ENCODE measurements at regions not wholly inside any gene's neighbourhood (a gene's known extent, or its start where the extent isn't known, plus 50 kb on each side); places are given as distances from the start of the nearest gene placed in this dataset.

- TF ChIP-seq EZH2 (IDR thresholded peaks at IDR 0.05; ENCODE audit: borderline replicate concordance, insufficient read depth, low read length, poor library complexity, severe bottlenecking), result no peak
- no peak for TF ChIP-seq EP300 (conservative IDR thresholded peaks at IDR 0.05; ENCODE audit: poor library complexity, severe bottlenecking)
- TF ChIP-seq POLR2AphosphoS5 (IDR thresholded peaks at IDR 0.05), result no peak
- TF ChIP-seq, protein P1, sequence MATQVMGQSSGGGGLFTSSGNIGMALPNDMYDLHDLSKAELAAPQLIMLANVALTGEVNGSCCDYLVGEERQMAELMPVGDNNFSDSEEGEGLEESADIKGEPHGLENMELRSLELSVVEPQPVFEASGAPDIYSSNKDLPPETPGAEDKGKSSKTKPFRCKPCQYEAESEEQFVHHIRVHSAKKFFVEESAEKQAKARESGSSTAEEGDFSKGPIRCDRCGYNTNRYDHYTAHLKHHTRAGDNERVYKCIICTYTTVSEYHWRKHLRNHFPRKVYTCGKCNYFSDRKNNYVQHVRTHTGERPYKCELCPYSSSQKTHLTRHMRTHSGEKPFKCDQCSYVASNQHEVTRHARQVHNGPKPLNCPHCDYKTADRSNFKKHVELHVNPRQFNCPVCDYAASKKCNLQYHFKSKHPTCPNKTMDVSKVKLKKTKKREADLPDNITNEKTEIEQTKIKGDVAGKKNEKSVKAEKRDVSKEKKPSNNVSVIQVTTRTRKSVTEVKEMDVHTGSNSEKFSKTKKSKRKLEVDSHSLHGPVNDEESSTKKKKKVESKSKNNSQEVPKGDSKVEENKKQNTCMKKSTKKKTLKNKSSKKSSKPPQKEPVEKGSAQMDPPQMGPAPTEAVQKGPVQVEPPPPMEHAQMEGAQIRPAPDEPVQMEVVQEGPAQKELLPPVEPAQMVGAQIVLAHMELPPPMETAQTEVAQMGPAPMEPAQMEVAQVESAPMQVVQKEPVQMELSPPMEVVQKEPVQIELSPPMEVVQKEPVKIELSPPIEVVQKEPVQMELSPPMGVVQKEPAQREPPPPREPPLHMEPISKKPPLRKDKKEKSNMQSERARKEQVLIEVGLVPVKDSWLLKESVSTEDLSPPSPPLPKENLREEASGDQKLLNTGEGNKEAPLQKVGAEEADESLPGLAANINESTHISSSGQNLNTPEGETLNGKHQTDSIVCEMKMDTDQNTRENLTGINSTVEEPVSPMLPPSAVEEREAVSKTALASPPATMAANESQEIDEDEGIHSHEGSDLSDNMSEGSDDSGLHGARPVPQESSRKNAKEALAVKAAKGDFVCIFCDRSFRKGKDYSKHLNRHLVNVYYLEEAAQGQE (IDR thresholded peaks at IDR 0.05; ENCODE audit: borderline replicate concordance), result no peak
- no peak for TF ChIP-seq TAF1 (IDR thresholded peaks at IDR 0.05; ENCODE audit: low read depth)
- TF ChIP-seq RAD21 (conservative IDR thresholded peaks at IDR 0.05), result no peak
- TF ChIP-seq MXI1 (conservative IDR thresholded peaks at IDR 0.05; ENCODE audit: poor library complexity, severe bottlenecking), result no peak
- TF ChIP-seq CTCF (IDR thresholded peaks at IDR 0.05; ENCODE audit: poor library complexity, severe bottlenecking), result no peak
- TF ChIP-seq SMC3 (conservative IDR thresholded peaks at IDR 0.05; ENCODE audit: poor library complexity), result no peak
- Histone ChIP-seq H3K9ac (ENCODE audit: low read length) (no peak overlapping the region), H3K36me3 (ENCODE audit: insufficient read depth, low read length) (no peaks in the 10 kb centered on the region), H2AFZ (ENCODE audit: low read depth, low read length) (no peak overlapping the region), H3F3A (ENCODE audit: insufficient read depth, low read length, poor library complexity, severe bottlenecking) (no peaks in the 10 kb centered on the region), H4K20me1 (ENCODE audit: insufficient read depth) (no peaks in the 10 kb centered on the region), H3K4me2 (ENCODE audit: low read length) (no peak overlapping the region), H3K4me3 (ENCODE audit: low read length) (no peak overlapping the region), H3K27ac (ENCODE audit: low read length) (no peak overlapping the region), H3K27me3 (ENCODE audit: insufficient read depth, low read depth, low read length) (no peaks in the 10 kb centered on the region), H3K9me3 (ENCODE audit: low read length) (no peaks in the 10 kb centered on the region), H3K79me2 (replicated peaks; ENCODE audit: insufficient read depth, low read length) (no peaks in the 10 kb centered on the region), H3K9me2 (ENCODE audit: insufficient read depth, low read length) (no peaks in the 10 kb centered on the region)
These were observed 593.8 kb downstream of the LRRIQ3 start for GRCh38 chr1:73604211-73604610.

- H3K9me3 ChIP-seq (ENCODE audit: low read length), result no peaks in the 10 kb centered on the region
- H3K9me2 ChIP-seq (ENCODE audit: insufficient read depth, low read length), result no peaks in the 10 kb centered on the region
- no peak overlapping the region for H3K27ac ChIP-seq (ENCODE audit: low read length)
- H3K36me3 ChIP-seq (ENCODE audit: insufficient read depth, low read length), result no peaks in the 10 kb centered on the region
- H2AFZ ChIP-seq (ENCODE audit: low read depth, low read length), result no peak overlapping the region
- no peaks in the 10 kb centered on the region for H3K27me3 ChIP-seq (ENCODE audit: insufficient read depth, low read depth, low read length)
- H4K20me1 ChIP-seq (ENCODE audit: insufficient read depth), result no peaks in the 10 kb centered on the region
- no peak overlapping the region for H3K4me3 ChIP-seq (ENCODE audit: low read length)
- TF ChIP-seq POLR2AphosphoS5 (IDR thresholded peaks at IDR 0.05), result no peak
- no peak overlapping the region for H3K9ac ChIP-seq (ENCODE audit: low read length)
- H3F3A ChIP-seq (ENCODE audit: insufficient read depth, low read length, poor library complexity, severe bottlenecking), result no peaks in the 10 kb centered on the region
- no peaks in the 10 kb centered on the region for H3K79me2 ChIP-seq (replicated peaks; ENCODE audit: insufficient read depth, low read length)
- no peak overlapping the region for H3K4me2 ChIP-seq (ENCODE audit: low read length)
These were observed 604.2 kb downstream of the LRRIQ3 start for GRCh38 chr1:73593804-73594203.

GRCh38 chr1:73593364-73593763 is 604.6 kb downstream of the LRRIQ3 start:
- H3K9ac ChIP-seq (ENCODE audit: low read length), result no peak overlapping the region
- H3F3A ChIP-seq (ENCODE audit: insufficient read depth, low read length, poor library complexity, severe bottlenecking), result no peaks in the 10 kb centered on the region
- no peak overlapping the region for H2AFZ ChIP-seq (ENCODE audit: low read depth, low read length)
- H3K27ac ChIP-seq (ENCODE audit: low read length), result no peak overlapping the region
- no peaks in the 10 kb centered on the region for H3K9me3 ChIP-seq (ENCODE audit: low read length)
- no peak overlapping the region for H3K4me3 ChIP-seq (ENCODE audit: low read length)
- no peaks in the 10 kb centered on the region for H3K79me2 ChIP-seq (replicated peaks; ENCODE audit: insufficient read depth, low read length)
- no peak overlapping the region for H3K4me2 ChIP-seq (ENCODE audit: low read length)
- no peaks in the 10 kb centered on the region for H3K9me2 ChIP-seq (ENCODE audit: insufficient read depth, low read length)
- H3K27me3 ChIP-seq (ENCODE audit: insufficient read depth, low read depth, low read length), result no peaks in the 10 kb centered on the region
- TF ChIP-seq POLR2AphosphoS5 (IDR thresholded peaks at IDR 0.05) (no peak), EZH2 (IDR thresholded peaks at IDR 0.05; ENCODE audit: borderline replicate concordance, insufficient read depth, low read length, poor library complexity, severe bottlenecking) (no peak), MXI1 (conservative IDR thresholded peaks at IDR 0.05; ENCODE audit: poor library complexity, severe bottlenecking) (no peak), EP300 (conservative IDR thresholded peaks at IDR 0.05; ENCODE audit: poor library complexity, severe bottlenecking) (no peak), SMC3 (conservative IDR thresholded peaks at IDR 0.05; ENCODE audit: poor library complexity) (no peak), CTCF (IDR thresholded peaks at IDR 0.05; ENCODE audit: poor library complexity, severe bottlenecking) (no peak), RAD21 (conservative IDR thresholded peaks at IDR 0.05) (no peak), TAF1 (IDR thresholded peaks at IDR 0.05; ENCODE audit: low read depth) (no peak)
- TF ChIP-seq, protein P1 (IDR thresholded peaks at IDR 0.05; ENCODE audit: borderline replicate concordance), result no peak
- no peaks in the 10 kb centered on the region for H3K36me3 ChIP-seq (ENCODE audit: insufficient read depth, low read length)
- no peaks in the 10 kb centered on the region for H4K20me1 ChIP-seq (ENCODE audit: insufficient read depth)
